HepG2 (cell line): ENCODE measurements at regions not wholly inside any gene's neighbourhood (a gene's known extent, or its start where the extent isn't known, plus 50 kb on each side); places are given as distances from the start of the nearest gene placed in this dataset.

Experiments used
- ATAC-seq: fragments of 200-7000 bp; cut with Tn5 transposase; 3 replicates; pipeline ENCODE4 v1.9.1; 2020; ENCODE audit warnings: mild to moderate bottlenecking, moderate library complexity
- BruUV-seq: library from RNA; stranded (reverse); fragments of 400-500 nt; replicated peaks from 2 replicates; lab custom pipeline; 2021; lab: Mats Ljungman, UMichigan
- CTCF ChIA-PET: fragments of 300-600 bp; formaldehyde crosslinking; extraction: SDS; loops from one replicate; lab custom pipeline; 2021; ENCODE audit warnings: low total read pairs, inconsistent platforms, low intra/inter-chr PET ratio; lab: Yijun Ruan, JAX
- POLR2A ChIA-PET: fragments of 350-600 bp; sonication (Branson Sonifier 250); formaldehyde crosslinking; loops from one replicate; lab custom pipeline; 2020; ENCODE audit warnings: antibody characterized with exemption, inconsistent platforms; lab: Yijun Ruan, JAX
- DNase-seq: peaks from one replicate; pipeline ENCODE4 v3.0.0-alpha.2; 2015; ENCODE audit warnings: low spot score
- FAIRE-seq: peaks from 3 replicates; lab custom pipeline; 2011; peaks lifted over from hg19 to GRCh38; lab: Jason Lieb, UNC
- H2AFZ ChIP-seq: one replicate; pipeline ENCODE4 v1.6.1; 2011; ENCODE audit warnings: low read length, inconsistent platforms
- H3K27ac ChIP-seq: fragments of 300-600 bp; 3 replicates; pipeline ENCODE4 v1.8.0; 2011; ENCODE audit warnings: mixed run types, mild to moderate bottlenecking, mixed read lengths, low read length, inconsistent platforms; ENCODE audit not compliant: insufficient read depth; ENCODE audit errors: extremely low read length
- H3K27me3 ChIP-seq, 2 experiments: fragments of 200-600 bp in 1 of 2; 2 replicates in 1 of 2; 3 replicates in 1 of 2; pipeline versions ENCODE4 v1.6.0 to v1.8.0; 2011; ENCODE audit warnings: low read length in 2 of 2, mild to moderate bottlenecking in 2 of 2, moderate library complexity in 2 of 2, inconsistent platforms in 1 of 2; ENCODE audit not compliant: insufficient read depth in 2 of 2, control insufficient read depth in 1 of 2
- H3K36me3 ChIP-seq, 2 experiments: fragments of 200-600 bp in 1 of 2; replicated peaks in 1 of 2; 2 replicates in 1 of 2; 3 replicates in 1 of 2; pipeline versions ENCODE4 v1.5.1 to v1.8.0; 2011; ENCODE audit warnings: low read length in 2 of 2, inconsistent platforms in 1 of 2; ENCODE audit not compliant: insufficient read depth in 2 of 2, control insufficient read depth in 1 of 2
- H3K4me1 ChIP-seq: 2 replicates; pipeline ENCODE4 v1.5.1; 2012; ENCODE audit warnings: low read length, inconsistent platforms; ENCODE audit not compliant: insufficient read depth
- H3K4me2 ChIP-seq: 2 replicates; pipeline ENCODE4 v1.6.0; 2011; ENCODE audit warnings: low read depth, low read length, inconsistent platforms
- H3K4me3 ChIP-seq, 3 experiments: fragments of 200-600 bp in 1 of 3; sonication (generic), shearing (Covaris generic) in 1 of 3; replicated peaks in 1 of 3; 2 replicates each; pipeline ENCODE4 v1.5.1; 2011 to 2016; ENCODE audit warnings: low read length in 3 of 3, inconsistent platforms in 2 of 3, low read depth in 2 of 3, mild to moderate bottlenecking in 2 of 3, control low read depth in 1 of 3, mixed read lengths in 1 of 3; ENCODE audit not compliant: insufficient read depth in 1 of 3
- H3K79me2 ChIP-seq: one replicate; pipeline ENCODE4 v1.6.1; 2011; ENCODE audit warnings: low read length, inconsistent platforms; ENCODE audit not compliant: insufficient read depth
- H3K9ac ChIP-seq: 2 replicates; pipeline ENCODE4 v1.6.0; 2011; ENCODE audit warnings: mild to moderate bottlenecking, low read depth, low read length, inconsistent platforms; ENCODE audit not compliant: insufficient read depth
- H3K9me3 ChIP-seq: 2 replicates; pipeline ENCODE4 v1.5.1; 2012; ENCODE audit warnings: mild to moderate bottlenecking, low read length
- H4K20me1 ChIP-seq: 2 replicates; pipeline ENCODE4 v1.6.0; 2011; ENCODE audit warnings: inconsistent platforms, mild to moderate bottlenecking, low read length, moderate library complexity; ENCODE audit not compliant: insufficient read depth
- RBM39 ChIP-seq: fragments of 200-400 bp; formaldehyde crosslinking; IDR thresholded peaks from one replicate; pipeline ENCODE4 v1.6.1; 2018; ENCODE audit warnings: antibody characterized with exemption, mild to moderate bottlenecking, low read depth, low read length; ENCODE audit not compliant: poor library complexity, severe bottlenecking
- REL ChIP-seq: sonication (generic); formaldehyde crosslinking; conservative IDR thresholded peaks from 2 replicates; pipeline ENCODE4 v1.8.0; 2022; ENCODE audit warnings: mild to moderate bottlenecking, missing genetic modification reagents, moderate library complexity
- TFDP2 ChIP-seq: sonication (generic); formaldehyde crosslinking; IDR thresholded peaks from 2 replicates; pipeline ENCODE4 v1.4.0; 2020; ENCODE audit warnings: missing genetic modification reagents
- ZNF343 ChIP-seq: sonication (generic); formaldehyde crosslinking; IDR thresholded peaks from 2 replicates; pipeline ENCODE4 v1.4.0; 2020; ENCODE audit warnings: mild to moderate bottlenecking, missing genetic modification reagents
- ZNF567 ChIP-seq: sonication (generic); formaldehyde crosslinking; IDR thresholded peaks from 2 replicates; pipeline ENCODE4 v1.8.1; 2023; ENCODE audit warnings: mild to moderate bottlenecking, missing genetic modification reagents, borderline replicate concordance
- ZNF747 ChIP-seq: sonication (generic); formaldehyde crosslinking; IDR thresholded peaks from 2 replicates; pipeline ENCODE4 v1.8.1; 2023; ENCODE audit warnings: missing genetic modification reagents, mild to moderate bottlenecking, borderline replicate concordance
- WGBS: methylation state at CpG from one replicate; pipeline ENCODE4 v1.1.6; 2017; ENCODE audit warnings: low lambda C conversion rate; 5-methylcytosine and 5-hydroxymethylcytosine counted together
- in situ Hi-C: cut with HindIII; loops from 2 replicates; pipeline ENCODE4 v1.10.0; 2017; ENCODE audit warnings: low pct_unique_long_range_greater_than_20kb; ENCODE audit not compliant: extremely low pct_ligation_motif_present
- intact Hi-C: fragments of 100-400 bp; cut with micrococcal nuclease; formaldehyde crosslinking; loops from one replicate; pipeline ENCODE4 v1.10.0; 2022; ENCODE audit not compliant: unreplicated experiment
- TF ChIP-seq, protein P1 (sequence below): sonication (generic); formaldehyde crosslinking; IDR thresholded peaks from 2 replicates; pipeline ENCODE4 v1.8.0; 2022; ENCODE audit warnings: mild to moderate bottlenecking, missing genetic modification reagents; ENCODE audit not compliant: insufficient replicate concordance

DNA sequence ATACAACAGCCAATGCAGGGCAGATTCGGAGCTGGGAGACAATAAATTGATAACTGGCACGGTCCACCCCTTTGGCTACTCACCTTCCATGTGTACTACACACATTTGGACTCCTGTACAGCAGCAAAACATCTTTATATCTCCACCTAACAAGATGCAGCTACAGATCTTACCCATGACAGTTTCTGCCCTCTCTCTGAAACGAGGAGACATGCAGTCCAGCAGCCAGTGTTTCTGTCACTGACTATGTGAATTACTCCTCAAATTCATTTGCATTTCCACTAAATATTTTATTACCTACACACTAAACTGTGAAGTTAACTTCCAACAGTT, 58.7 kb upstream of the BEGAIN start:
- FAIRE-seq = no peak
- H3K9ac ChIP-seq = no peak overlapping the region
- H3K4me3 ChIP-seq = no peak overlapping the region
- in situ Hi-C loops = no loop called here
- no peaks in the 10 kb centered on the region for H3K36me3 ChIP-seq
- no peaks in the 10 kb centered on the region for H4K20me1 ChIP-seq
- 0 out of 2 replicates have a peak, but pooled peaks have one; percentile 21 for TF ChIP-seq ZNF343 (CRISPR knock-in tag)
- 0 out of 2 replicates have a peak, but pooled peaks have one; percentile 9 for TF ChIP-seq ZNF747 (CRISPR knock-in tag)
- no peak for TF ChIP-seq RBM39
- TF ChIP-seq TFDP2 (CRISPR knock-in tag) = no peak
- no peak for TF ChIP-seq ZNF567 (CRISPR knock-in tag)
- TF ChIP-seq REL (CRISPR knock-in tag) = no peak
- TF ChIP-seq, protein P1, sequence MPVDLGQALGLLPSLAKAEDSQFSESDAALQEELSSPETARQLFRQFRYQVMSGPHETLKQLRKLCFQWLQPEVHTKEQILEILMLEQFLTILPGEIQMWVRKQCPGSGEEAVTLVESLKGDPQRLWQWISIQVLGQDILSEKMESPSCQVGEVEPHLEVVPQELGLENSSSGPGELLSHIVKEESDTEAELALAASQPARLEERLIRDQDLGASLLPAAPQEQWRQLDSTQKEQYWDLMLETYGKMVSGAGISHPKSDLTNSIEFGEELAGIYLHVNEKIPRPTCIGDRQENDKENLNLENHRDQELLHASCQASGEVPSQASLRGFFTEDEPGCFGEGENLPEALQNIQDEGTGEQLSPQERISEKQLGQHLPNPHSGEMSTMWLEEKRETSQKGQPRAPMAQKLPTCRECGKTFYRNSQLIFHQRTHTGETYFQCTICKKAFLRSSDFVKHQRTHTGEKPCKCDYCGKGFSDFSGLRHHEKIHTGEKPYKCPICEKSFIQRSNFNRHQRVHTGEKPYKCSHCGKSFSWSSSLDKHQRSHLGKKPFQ (CRISPR knock-in tag) = no peak
- no peaks in the 10 kb centered on the region for H3K79me2 ChIP-seq
- no peak overlapping the region for H2AFZ ChIP-seq
- ATAC-seq = peak; percentile 13; the same call in 1 of the 3 replicates
- DNase-seq = no peak
- intact Hi-C loops = loop anchor here (1.0 to 2.0 kb wide), 4 partner anchors 121 to 263 kb away; no protein-coding TSS in a partner anchor
- H3K9me3 ChIP-seq = no peaks in the 10 kb centered on the region
- ChIA-PET POLR2A (interaction anchor here (0.9 to 1.7 kb wide), 3 partner anchors 261 to 643 kb away, joined by 3 to 4 read pairs (median 3); no protein-coding TSS in a partner anchor), CTCF (interaction anchor here (1.0 to 2.4 kb wide), 6 partner anchors 121 to 1020 kb away, joined by 3 to 15 read pairs (median 11); no protein-coding TSS in a partner anchor)
- no peak overlapping the region for H3K4me2 ChIP-seq
- WGBS = 0% methylated on average over 3 of the region's 3 CpGs
- no TSS peak for BruUV-seq
- H3K4me1 ChIP-seq = peaks cover 12% of the 10 kb centered on the region
- no peak overlapping the region for H3K27ac ChIP-seq
- H3K27me3 ChIP-seq = peaks cover 0 to 2% of the 10 kb centered on the region in 2 experiments; a peak in 2 of 5 replicates
